HepG2 (cell line): ENCODE measurements at regions not wholly inside any gene's neighbourhood (a gene's known extent, or its start where the extent isn't known, plus 50 kb on each side); places are given as distances from the start of the nearest gene placed in this dataset.

Experiments
- ATAC-seq: fragments of 200-7000 bp; cut with Tn5 transposase; 3 replicates; pipeline ENCODE4 v1.9.1; 2020; ENCODE audit warnings: mild to moderate bottlenecking, moderate library complexity
- BruUV-seq: library from RNA; stranded (reverse); fragments of 400-500 nt; replicated peaks from 2 replicates; lab custom pipeline; 2021; lab: Mats Ljungman, UMichigan
- CTCF ChIA-PET: fragments of 300-600 bp; formaldehyde crosslinking; extraction: SDS; loops from one replicate; lab custom pipeline; 2021; ENCODE audit warnings: low total read pairs, inconsistent platforms, low intra/inter-chr PET ratio; lab: Yijun Ruan, JAX
- POLR2A ChIA-PET: fragments of 350-600 bp; sonication (Branson Sonifier 250); formaldehyde crosslinking; loops from one replicate; lab custom pipeline; 2020; ENCODE audit warnings: antibody characterized with exemption, inconsistent platforms; lab: Yijun Ruan, JAX
- DNase-seq: peaks from one replicate; pipeline ENCODE4 v3.0.0-alpha.2; 2015; ENCODE audit warnings: low spot score
- FAIRE-seq: peaks from 3 replicates; lab custom pipeline; 2011; peaks lifted over from hg19 to GRCh38; lab: Jason Lieb, UNC
- H2AFZ ChIP-seq: one replicate; pipeline ENCODE4 v1.6.1; 2011; ENCODE audit warnings: low read length, inconsistent platforms
- H3K27ac ChIP-seq: fragments of 300-600 bp; 3 replicates; pipeline ENCODE4 v1.8.0; 2011; ENCODE audit warnings: mixed run types, mild to moderate bottlenecking, mixed read lengths, low read length, inconsistent platforms; ENCODE audit not compliant: insufficient read depth; ENCODE audit errors: extremely low read length
- H3K27me3 ChIP-seq, 2 experiments: fragments of 200-600 bp in 1 of 2; 2 replicates in 1 of 2; 3 replicates in 1 of 2; pipeline versions ENCODE4 v1.6.0 to v1.8.0; 2011; ENCODE audit warnings: low read length in 2 of 2, mild to moderate bottlenecking in 2 of 2, moderate library complexity in 2 of 2, inconsistent platforms in 1 of 2; ENCODE audit not compliant: insufficient read depth in 2 of 2, control insufficient read depth in 1 of 2
- H3K36me3 ChIP-seq, 2 experiments: fragments of 200-600 bp in 1 of 2; replicated peaks in 1 of 2; 2 replicates in 1 of 2; 3 replicates in 1 of 2; pipeline versions ENCODE4 v1.5.1 to v1.8.0; 2011; ENCODE audit warnings: low read length in 2 of 2, inconsistent platforms in 1 of 2; ENCODE audit not compliant: insufficient read depth in 2 of 2, control insufficient read depth in 1 of 2
- H3K4me1 ChIP-seq: 2 replicates; pipeline ENCODE4 v1.5.1; 2012; ENCODE audit warnings: low read length, inconsistent platforms; ENCODE audit not compliant: insufficient read depth
- H3K4me2 ChIP-seq: 2 replicates; pipeline ENCODE4 v1.6.0; 2011; ENCODE audit warnings: low read depth, low read length, inconsistent platforms
- H3K4me3 ChIP-seq, 3 experiments: fragments of 200-600 bp in 1 of 3; sonication (generic), shearing (Covaris generic) in 1 of 3; replicated peaks in 1 of 3; 2 replicates each; pipeline ENCODE4 v1.5.1; 2011 to 2016; ENCODE audit warnings: low read length in 3 of 3, inconsistent platforms in 2 of 3, low read depth in 2 of 3, mild to moderate bottlenecking in 2 of 3, control low read depth in 1 of 3, mixed read lengths in 1 of 3; ENCODE audit not compliant: insufficient read depth in 1 of 3
- H3K79me2 ChIP-seq: one replicate; pipeline ENCODE4 v1.6.1; 2011; ENCODE audit warnings: low read length, inconsistent platforms; ENCODE audit not compliant: insufficient read depth
- H3K9ac ChIP-seq: 2 replicates; pipeline ENCODE4 v1.6.0; 2011; ENCODE audit warnings: mild to moderate bottlenecking, low read depth, low read length, inconsistent platforms; ENCODE audit not compliant: insufficient read depth
- H3K9me3 ChIP-seq: 2 replicates; pipeline ENCODE4 v1.5.1; 2012; ENCODE audit warnings: mild to moderate bottlenecking, low read length
- H4K20me1 ChIP-seq: 2 replicates; pipeline ENCODE4 v1.6.0; 2011; ENCODE audit warnings: inconsistent platforms, mild to moderate bottlenecking, low read length, moderate library complexity; ENCODE audit not compliant: insufficient read depth
- ASH2L ChIP-seq: fragments of 300-600, 200-600 bp; sonication (generic); IDR thresholded peaks from 2 replicates; pipeline ENCODE4 v1.7.0; 2017; ENCODE audit warnings: low read depth, mild to moderate bottlenecking, moderate library complexity, mixed read lengths, low read length; ENCODE audit not compliant: insufficient read length
- CHCHD3 ChIP-seq: sonication (generic); formaldehyde crosslinking; IDR thresholded peaks from 2 replicates; pipeline ENCODE4 v1.8.0; 2022; ENCODE audit warnings: mild to moderate bottlenecking, missing genetic modification reagents, moderate library complexity
- E2F1 ChIP-seq: sonication (generic); formaldehyde crosslinking; IDR thresholded peaks from 2 replicates; pipeline ENCODE4 v1.5.0; 2020; ENCODE audit warnings: missing genetic modification reagents
- EZH2 ChIP-seq: conservative IDR thresholded peaks from 2 replicates; pipeline ENCODE4 v1.6.1; 2012; ENCODE audit warnings: mild to moderate bottlenecking, low read depth, low read length, moderate library complexity
- MXD4 ChIP-seq: IDR thresholded peaks from 2 replicates; pipeline ENCODE4 v1.6.1; 2016; ENCODE audit warnings: mild to moderate bottlenecking, missing biosample characterization, missing genetic modification reagents
- NFKB2 ChIP-seq: sonication (generic); formaldehyde crosslinking; IDR thresholded peaks from 2 replicates; pipeline ENCODE4 v1.4.0; 2020; ENCODE audit warnings: missing genetic modification reagents, borderline replicate concordance
- TBX2 ChIP-seq: sonication (generic); formaldehyde crosslinking; IDR thresholded peaks from 2 replicates; pipeline ENCODE4 v1.5.0; 2020; ENCODE audit warnings: missing genetic modification reagents, mild to moderate bottlenecking, borderline replicate concordance
- TBX3 ChIP-seq: fragments of 450-650 bp; IDR thresholded peaks from 2 replicates; pipeline ENCODE4 v1.6.1; 2017; ENCODE audit warnings: antibody characterized with exemption, mild to moderate bottlenecking, inconsistent platforms, borderline replicate concordance
- ZNF572 ChIP-seq: sonication (generic); formaldehyde crosslinking; IDR thresholded peaks from 2 replicates; pipeline ENCODE4 v1.5.1; 2020; ENCODE audit warnings: mild to moderate bottlenecking, missing genetic modification reagents
- ZNF615 ChIP-seq: sonication (generic); formaldehyde crosslinking; IDR thresholded peaks from 2 replicates; pipeline ENCODE4 v1.5.0; 2020; ENCODE audit warnings: mild to moderate bottlenecking, missing genetic modification reagents, borderline replicate concordance
- ZNF777 ChIP-seq: sonication (generic); formaldehyde crosslinking; IDR thresholded peaks from 2 replicates; pipeline ENCODE4 v1.4.0; 2020; ENCODE audit warnings: missing genetic modification reagents
- ZNF781 ChIP-seq: sonication (generic); formaldehyde crosslinking; IDR thresholded peaks from 2 replicates; pipeline ENCODE4 v1.5.1; 2020; ENCODE audit warnings: borderline replicate concordance, mild to moderate bottlenecking, missing genetic modification reagents; ENCODE audit errors: not compliant biosample characterization
- ZSCAN25 ChIP-seq: sonication (generic); formaldehyde crosslinking; IDR thresholded peaks from 2 replicates; pipeline ENCODE4 v1.8.0; 2022; ENCODE audit warnings: mild to moderate bottlenecking, missing genetic modification reagents
- WGBS: methylation state at CpG from one replicate; pipeline ENCODE4 v1.1.6; 2017; ENCODE audit warnings: low lambda C conversion rate; 5-methylcytosine and 5-hydroxymethylcytosine counted together
- in situ Hi-C: cut with HindIII; loops from 2 replicates; pipeline ENCODE4 v1.10.0; 2017; ENCODE audit warnings: low pct_unique_long_range_greater_than_20kb; ENCODE audit not compliant: extremely low pct_ligation_motif_present
- intact Hi-C: fragments of 100-400 bp; cut with micrococcal nuclease; formaldehyde crosslinking; loops from one replicate; pipeline ENCODE4 v1.10.0; 2022; ENCODE audit not compliant: unreplicated experiment
- TF ChIP-seq, protein P1 (sequence below): sonication (generic); formaldehyde crosslinking; IDR thresholded peaks from 2 replicates; pipeline ENCODE4 v1.9.0; 2021; ENCODE audit warnings: missing genetic modification reagents, borderline replicate concordance
- TF ChIP-seq, protein P2 (sequence below): sonication (generic); formaldehyde crosslinking; IDR thresholded peaks from 2 replicates; pipeline ENCODE4; 2020; ENCODE audit warnings: missing genetic modification reagents, mild to moderate bottlenecking, borderline replicate concordance
- TF ChIP-seq, protein P3 (sequence below): sonication (generic); formaldehyde crosslinking; IDR thresholded peaks from 2 replicates; pipeline ENCODE4 v1.4.0; 2020; ENCODE audit warnings: missing genetic modification reagents

- WGBS = 0% methylated on average over 1 of the region's 1 CpG
- Histone ChIP-seq H3K27me3 (no peaks in the 10 kb centered on the region), H3K27ac (no peak overlapping the region), H3K9me3 (no peaks in the 10 kb centered on the region), H3K9ac (no peak overlapping the region), H3K4me2 (no peak overlapping the region), H4K20me1 (no peaks in the 10 kb centered on the region), H3K36me3 (no peaks in the 10 kb centered on the region), H3K4me3 (no peak overlapping the region), H3K4me1 (peaks cover 17% of the 10 kb centered on the region), H3K79me2 (no peaks in the 10 kb centered on the region), H2AFZ (no peak overlapping the region)
- in situ Hi-C loops = no loop called here
- BruUV-seq = no TSS peak
- ChIA-PET POLR2A (no interaction called here), CTCF (no interaction called here)
- FAIRE-seq (no peak), ATAC-seq (no peak), DNase-seq (no peak)
- intact Hi-C loops = no loop called here
- TF ChIP-seq MXD4 (no peak), ZNF572 (CRISPR knock-in tag) (no peak), ZSCAN25 (CRISPR knock-in tag) (no peak), TBX3 (no peak), ZNF615 (CRISPR knock-in tag) (no peak), ZNF777 (CRISPR knock-in tag) (no peak), ZNF781 (CRISPR knock-in tag) (no peak), ASH2L (no peak), CHCHD3 (CRISPR knock-in tag) (no peak), E2F1 (no peak), NFKB2 (CRISPR knock-in tag) (no peak), TBX2 (CRISPR knock-in tag) (no peak), EZH2 (no peak)
- TF ChIP-seq, protein P1, sequence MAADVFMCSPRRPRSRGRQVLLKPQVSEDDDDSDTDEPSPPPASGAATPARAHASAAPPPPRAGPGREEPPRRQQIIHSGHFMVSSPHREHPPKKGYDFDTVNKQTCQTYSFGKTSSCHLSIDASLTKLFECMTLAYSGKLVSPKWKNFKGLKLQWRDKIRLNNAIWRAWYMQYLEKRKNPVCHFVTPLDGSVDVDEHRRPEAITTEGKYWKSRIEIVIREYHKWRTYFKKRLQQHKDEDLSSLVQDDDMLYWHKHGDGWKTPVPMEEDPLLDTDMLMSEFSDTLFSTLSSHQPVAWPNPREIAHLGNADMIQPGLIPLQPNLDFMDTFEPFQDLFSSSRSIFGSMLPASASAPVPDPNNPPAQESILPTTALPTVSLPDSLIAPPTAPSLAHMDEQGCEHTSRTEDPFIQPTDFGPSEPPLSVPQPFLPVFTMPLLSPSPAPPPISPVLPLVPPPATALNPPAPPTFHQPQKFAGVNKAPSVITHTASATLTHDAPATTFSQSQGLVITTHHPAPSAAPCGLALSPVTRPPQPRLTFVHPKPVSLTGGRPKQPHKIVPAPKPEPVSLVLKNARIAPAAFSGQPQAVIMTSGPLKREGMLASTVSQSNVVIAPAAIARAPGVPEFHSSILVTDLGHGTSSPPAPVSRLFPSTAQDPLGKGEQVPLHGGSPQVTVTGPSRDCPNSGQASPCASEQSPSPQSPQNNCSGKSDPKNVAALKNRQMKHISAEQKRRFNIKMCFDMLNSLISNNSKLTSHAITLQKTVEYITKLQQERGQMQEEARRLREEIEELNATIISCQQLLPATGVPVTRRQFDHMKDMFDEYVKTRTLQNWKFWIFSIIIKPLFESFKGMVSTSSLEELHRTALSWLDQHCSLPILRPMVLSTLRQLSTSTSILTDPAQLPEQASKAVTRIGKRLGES (CRISPR knock-in tag) = no peak
- TF ChIP-seq, protein P2, sequence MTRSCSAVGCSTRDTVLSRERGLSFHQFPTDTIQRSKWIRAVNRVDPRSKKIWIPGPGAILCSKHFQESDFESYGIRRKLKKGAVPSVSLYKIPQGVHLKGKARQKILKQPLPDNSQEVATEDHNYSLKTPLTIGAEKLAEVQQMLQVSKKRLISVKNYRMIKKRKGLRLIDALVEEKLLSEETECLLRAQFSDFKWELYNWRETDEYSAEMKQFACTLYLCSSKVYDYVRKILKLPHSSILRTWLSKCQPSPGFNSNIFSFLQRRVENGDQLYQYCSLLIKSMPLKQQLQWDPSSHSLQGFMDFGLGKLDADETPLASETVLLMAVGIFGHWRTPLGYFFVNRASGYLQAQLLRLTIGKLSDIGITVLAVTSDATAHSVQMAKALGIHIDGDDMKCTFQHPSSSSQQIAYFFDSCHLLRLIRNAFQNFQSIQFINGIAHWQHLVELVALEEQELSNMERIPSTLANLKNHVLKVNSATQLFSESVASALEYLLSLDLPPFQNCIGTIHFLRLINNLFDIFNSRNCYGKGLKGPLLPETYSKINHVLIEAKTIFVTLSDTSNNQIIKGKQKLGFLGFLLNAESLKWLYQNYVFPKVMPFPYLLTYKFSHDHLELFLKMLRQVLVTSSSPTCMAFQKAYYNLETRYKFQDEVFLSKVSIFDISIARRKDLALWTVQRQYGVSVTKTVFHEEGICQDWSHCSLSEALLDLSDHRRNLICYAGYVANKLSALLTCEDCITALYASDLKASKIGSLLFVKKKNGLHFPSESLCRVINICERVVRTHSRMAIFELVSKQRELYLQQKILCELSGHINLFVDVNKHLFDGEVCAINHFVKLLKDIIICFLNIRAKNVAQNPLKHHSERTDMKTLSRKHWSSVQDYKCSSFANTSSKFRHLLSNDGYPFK (CRISPR knock-in tag) = no peak
- TF ChIP-seq, protein P3, sequence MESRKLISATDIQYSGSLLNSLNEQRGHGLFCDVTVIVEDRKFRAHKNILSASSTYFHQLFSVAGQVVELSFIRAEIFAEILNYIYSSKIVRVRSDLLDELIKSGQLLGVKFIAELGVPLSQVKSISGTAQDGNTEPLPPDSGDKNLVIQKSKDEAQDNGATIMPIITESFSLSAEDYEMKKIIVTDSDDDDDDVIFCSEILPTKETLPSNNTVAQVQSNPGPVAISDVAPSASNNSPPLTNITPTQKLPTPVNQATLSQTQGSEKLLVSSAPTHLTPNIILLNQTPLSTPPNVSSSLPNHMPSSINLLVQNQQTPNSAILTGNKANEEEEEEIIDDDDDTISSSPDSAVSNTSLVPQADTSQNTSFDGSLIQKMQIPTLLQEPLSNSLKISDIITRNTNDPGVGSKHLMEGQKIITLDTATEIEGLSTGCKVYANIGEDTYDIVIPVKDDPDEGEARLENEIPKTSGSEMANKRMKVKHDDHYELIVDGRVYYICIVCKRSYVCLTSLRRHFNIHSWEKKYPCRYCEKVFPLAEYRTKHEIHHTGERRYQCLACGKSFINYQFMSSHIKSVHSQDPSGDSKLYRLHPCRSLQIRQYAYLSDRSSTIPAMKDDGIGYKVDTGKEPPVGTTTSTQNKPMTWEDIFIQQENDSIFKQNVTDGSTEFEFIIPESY = no peak
These were observed 235.3 kb upstream of the TANK start for GRCh38 chr2:160924936-160925353.
